ENCODE measurements at regions not wholly inside any gene's neighbourhood (a gene's known extent, or its start where the extent isn't known, plus 50 kb on each side); places are given as distances from the start of the nearest gene placed in this dataset.

- CTCF ChIA-PET = no interaction called here
- H3K4me1 Mint-ChIP-seq (ENCODE audit: low read depth) = no peaks in the 10 kb centered on the region
These were observed 336.9 kb upstream of the RSPO3 start for GRCh38 chr6:126781582-126781981.

GRCh38 chr6:126784161-126784790 lies 334.2 kb upstream of the RSPO3 start:
- Mint-ChIP-seq H3K27ac (no peak overlapping the region), H3K36me3 (ENCODE audit: low read depth) (no peaks in the 10 kb centered on the region), H3K4me3 (no peak overlapping the region), H3K9me3 (no peaks in the 10 kb centered on the region), H3K4me1 (ENCODE audit: low read depth) (no peaks in the 10 kb centered on the region), H3K27me3 (no peaks in the 10 kb centered on the region)
- CTCF ChIA-PET = no interaction called here
- no peak for TF ChIP-seq CTCF (IDR thresholded peaks at IDR 0.05)
- no peak for DNase-seq
- intact Hi-C loops (cut with micrococcal nuclease) = no loop called here
- no peak for ATAC-seq
- POLR2A ChIA-PET = no interaction called here

More at GRCh38 chr6:126781582-126781981, 336.9 kb upstream of the RSPO3 start:
- no peaks in the 10 kb centered on the region for H3K36me3 Mint-ChIP-seq (ENCODE audit: low read depth)
- no peaks in the 10 kb centered on the region for H3K27me3 Mint-ChIP-seq
- POLR2A ChIA-PET = no interaction called here
- H3K9me3 Mint-ChIP-seq = no peaks in the 10 kb centered on the region
- no peak for TF ChIP-seq CTCF (IDR thresholded peaks at IDR 0.05)
- intact Hi-C loops (cut with micrococcal nuclease) = no loop called here
- H3K4me3 Mint-ChIP-seq = no peak overlapping the region
- DNase-seq (no peak), ATAC-seq (no peak)
- no peak overlapping the region for H3K27ac Mint-ChIP-seq

- H3K27me3 Mint-ChIP-seq = no peaks in the 10 kb centered on the region
- no peak overlapping the region for H3K27ac Mint-ChIP-seq
- POLR2A ChIA-PET = no interaction called here
- no peaks in the 10 kb centered on the region for H3K4me1 Mint-ChIP-seq (ENCODE audit: low read depth)
- intact Hi-C loops (cut with micrococcal nuclease) = no loop called here
- CTCF ChIA-PET = no interaction called here
- TF ChIP-seq CTCF (IDR thresholded peaks at IDR 0.05) = no peak
- H3K36me3 Mint-ChIP-seq (ENCODE audit: low read depth) = no peaks in the 10 kb centered on the region
- H3K4me3 Mint-ChIP-seq = no peak overlapping the region
- no peak for ATAC-seq
- no peaks in the 10 kb centered on the region for H3K9me3 Mint-ChIP-seq
- no peak for DNase-seq
These were observed 332.2 kb upstream of the RSPO3 start for GRCh38 chr6:126786262-126786661.

GRCh38 chr6:126787635-126788034 lies 330.8 kb upstream of the RSPO3 start:
- H3K27ac Mint-ChIP-seq = no peak overlapping the region
- intact Hi-C loops (cut with micrococcal nuclease) = no loop called here
- no peaks in the 10 kb centered on the region for H3K4me1 Mint-ChIP-seq (ENCODE audit: low read depth)
- ChIA-PET POLR2A (no interaction called here), CTCF (no interaction called here)
- no peak for ATAC-seq
- no peak overlapping the region for H3K4me3 Mint-ChIP-seq
- no peaks in the 10 kb centered on the region for H3K36me3 Mint-ChIP-seq (ENCODE audit: low read depth)
- no peaks in the 10 kb centered on the region for H3K9me3 Mint-ChIP-seq
- no peak for TF ChIP-seq CTCF (IDR thresholded peaks at IDR 0.05)
- H3K27me3 Mint-ChIP-seq = no peaks in the 10 kb centered on the region
- no peak for DNase-seq

- no peaks in the 10 kb centered on the region for H3K27me3 Mint-ChIP-seq
- CTCF ChIA-PET = no interaction called here
These were observed 329.6 kb upstream of the RSPO3 start for GRCh38 chr6:126788861-126789365.

More at GRCh38 chr6:126788861-126789365, 329.6 kb upstream of the RSPO3 start:
- no peak for DNase-seq
- no peaks in the 10 kb centered on the region for H3K9me3 Mint-ChIP-seq
- no peak for ATAC-seq
- intact Hi-C loops (cut with micrococcal nuclease) = no loop called here
- no peaks in the 10 kb centered on the region for H3K36me3 Mint-ChIP-seq (ENCODE audit: low read depth)
- no peaks in the 10 kb centered on the region for H3K4me1 Mint-ChIP-seq (ENCODE audit: low read depth)
- POLR2A ChIA-PET = no interaction called here
- no peak overlapping the region for H3K4me3 Mint-ChIP-seq
- no peak overlapping the region for H3K27ac Mint-ChIP-seq
- no peak for TF ChIP-seq CTCF (IDR thresholded peaks at IDR 0.05)
